K562 (cell line): ENCODE measurements at regions not wholly inside any gene's neighbourhood (a gene's known extent, or its start where the extent isn't known, plus 50 kb on each side); places are given as distances from the start of the nearest gene placed in this dataset.

Experiments
- ATAC-seq: fragments of 200-7000 bp; cut with Tn5 transposase; 3 replicates; pipeline ENCODE4 v1.9.1; 2020; ENCODE audit warnings: moderate library complexity
- BruUV-seq: library from RNA; stranded (reverse); fragments of 400-500 nt; replicated peaks from 2 replicates; lab custom pipeline; 2021; lab: Mats Ljungman, UMichigan
- CTCF ChIA-PET: fragments of 300-600 bp; formaldehyde crosslinking; extraction: SDS; loops from one replicate; lab custom pipeline; 2021; ENCODE audit warnings: low intra/inter-chr PET ratio; lab: Yijun Ruan, JAX
- POLR2A ChIA-PET: fragments of 300-600, 350-650 bp; sonication (Branson Sonifier 250); formaldehyde crosslinking; extraction: SDS; loops from one replicate; lab custom pipeline; 2021; ENCODE audit warnings: antibody characterized with exemption, inconsistent platforms; lab: Yijun Ruan, JAX
- DNase-seq, 4 experiments: peaks; one replicate each; pipeline versions ENCODE4 v3.0.0 to v3.0.0-alpha.2; 2011 to 2018; ENCODE audit warnings: low spot score in 3 of 4, mixed read lengths in 3 of 4; ENCODE audit errors: extremely low read depth in 1 of 4
- FAIRE-seq: peaks from 2 replicates; lab custom pipeline; 2011; peaks lifted over from hg19 to GRCh38; lab: Jason Lieb, UNC
- H2AFZ ChIP-seq: 2 replicates; pipeline ENCODE4 v1.6.0; 2011; ENCODE audit warnings: low read depth, low read length, control low read depth, inconsistent platforms
- H3K27ac ChIP-seq: fragments of 200-600 bp; 3 replicates; pipeline ENCODE4 v1.8.0; 2011; ENCODE audit warnings: low read depth, mild to moderate bottlenecking, control low read depth, inconsistent platforms, low read length, moderate library complexity, mixed read lengths; ENCODE audit errors: extremely low read depth
- H3K27me3 ChIP-seq, 2 experiments: fragments of 300-600 bp in 1 of 2; 2 replicates in 1 of 2; 3 replicates in 1 of 2; pipeline versions ENCODE4 v1.6.0 to v1.8.0; 2011; ENCODE audit warnings: inconsistent platforms in 2 of 2, low read length in 2 of 2, mild to moderate bottlenecking in 1 of 2, mixed read lengths in 1 of 2, moderate library complexity in 1 of 2; ENCODE audit not compliant: control insufficient read depth in 2 of 2, insufficient read depth in 2 of 2
- H3K36me3 ChIP-seq: fragments of 300-600 bp; 3 replicates; pipeline ENCODE4 v1.8.0; 2011; ENCODE audit warnings: mild to moderate bottlenecking, low read length, inconsistent platforms; ENCODE audit not compliant: control insufficient read depth, insufficient read depth
- H3K4me1 ChIP-seq, 2 experiments: fragments of 200-600 bp in 1 of 2; replicated peaks in 1 of 2; 2 replicates in 1 of 2; 3 replicates in 1 of 2; pipeline versions ENCODE4 v1.5.1 to v1.8.0; 2011; ENCODE audit warnings: inconsistent platforms in 2 of 2, low read length in 2 of 2, mild to moderate bottlenecking in 1 of 2, mixed read lengths in 1 of 2, moderate library complexity in 1 of 2; ENCODE audit not compliant: control insufficient read depth in 2 of 2, insufficient read depth in 2 of 2
- H3K4me2 ChIP-seq: 2 replicates; pipeline ENCODE4 v1.6.1; 2011; ENCODE audit warnings: low read length, control low read depth, inconsistent platforms, mixed read lengths; ENCODE audit not compliant: insufficient read depth
- H3K4me3 ChIP-seq: fragments of 200-600 bp; sonication (generic), shearing (Covaris generic); 2 replicates; pipeline ENCODE4 v1.5.1; 2016; ENCODE audit warnings: control low read depth, inconsistent platforms
- H3K79me2 ChIP-seq: fragments of 200-600 bp; 3 replicates; pipeline ENCODE4 v1.8.0; 2011; ENCODE audit warnings: low read length, inconsistent platforms; ENCODE audit not compliant: control insufficient read depth, insufficient read depth
- H3K9ac ChIP-seq, 2 experiments: 2 replicates each; pipeline versions ENCODE4 v1.6.0 to v1.6.1; 2011; ENCODE audit warnings: low read depth in 2 of 2, low read length in 2 of 2, control low read depth in 1 of 2, inconsistent platforms in 1 of 2, mild to moderate bottlenecking in 1 of 2, mixed read lengths in 1 of 2; ENCODE audit not compliant: insufficient read depth in 1 of 2
- H3K9me1 ChIP-seq: one replicate; pipeline ENCODE4 v1.6.0; 2011; ENCODE audit warnings: inconsistent platforms, mild to moderate bottlenecking, low read length, moderate library complexity; ENCODE audit not compliant: control insufficient read depth, insufficient read depth
- H3K9me3 ChIP-seq: replicated peaks from 2 replicates; pipeline ENCODE4 v1.5.1; 2011; ENCODE audit warnings: low read depth, low read length, inconsistent platforms; ENCODE audit not compliant: control insufficient read depth, insufficient read depth
- H4K20me1 ChIP-seq: replicated peaks from 2 replicates; pipeline ENCODE4 v1.6.1; 2011; ENCODE audit warnings: low read length, inconsistent platforms, mixed read lengths; ENCODE audit not compliant: control insufficient read depth, insufficient read depth
- E2F6 ChIP-seq, 2 experiments: IDR thresholded peaks; 2 replicates each; pipeline ENCODE4 v1.6.1; 2011; ENCODE audit warnings: borderline replicate concordance in 1 of 2, control low read depth in 1 of 2, low read depth in 1 of 2, low read length in 1 of 2, mild to moderate bottlenecking in 1 of 2, mixed read lengths in 1 of 2, moderate library complexity in 1 of 2; ENCODE audit not compliant: insufficient read depth in 1 of 2, insufficient read length in 1 of 2, poor library complexity in 1 of 2, severe bottlenecking in 1 of 2; ENCODE audit errors: extremely low read depth in 1 of 2
- FOXJ3 ChIP-seq: sonication (generic); formaldehyde crosslinking; IDR thresholded peaks from 2 replicates; pipeline ENCODE4 v1.4.0; 2020; ENCODE audit warnings: mild to moderate bottlenecking, missing genetic modification reagents
- KLF10 ChIP-seq: fragments of 250-450 bp; sonication (Bioruptor Pico); IDR thresholded peaks from 2 replicates; pipeline ENCODE4 v1.6.1; 2021; ENCODE audit warnings: matching md5 sums
- RBM39 ChIP-seq: fragments of 200-400 bp; formaldehyde crosslinking; optimal IDR thresholded peaks from 2 replicates; pipeline ENCODE3; 2018; ENCODE audit warnings: low read depth, low read length
- SAFB2 ChIP-seq: fragments of 200-400 bp; formaldehyde crosslinking; IDR thresholded peaks from 2 replicates; pipeline ENCODE4 v1.6.1; 2018; ENCODE audit warnings: borderline replicate concordance, low read length, low read depth, moderate library complexity; ENCODE audit not compliant: severe bottlenecking
- SMARCC2 ChIP-seq: fragments of 450-650 bp; IDR thresholded peaks from 2 replicates; pipeline ENCODE4 v1.6.1; 2017; ENCODE audit warnings: antibody characterized with exemption, moderate library complexity, mild to moderate bottlenecking, low read depth
- STAT5B ChIP-seq: fragments of 250-450 bp; sonication (Bioruptor Pico); IDR thresholded peaks from 2 replicates; pipeline ENCODE4 v1.8.0; 2021; ENCODE audit warnings: mild to moderate bottlenecking, inconsistent platforms
- TOE1 ChIP-seq, 2 experiments: fragments of 450-650 bp in 1 of 2; sonication (generic) in 1 of 2; formaldehyde crosslinking in 1 of 2; IDR thresholded peaks; 2 replicates each; pipeline versions ENCODE4 v1.7.1 to v1.8.0; 2016 to 2022; ENCODE audit warnings: borderline replicate concordance in 2 of 2, mild to moderate bottlenecking in 2 of 2, antibody characterized with exemption in 1 of 2, inconsistent platforms in 1 of 2, low read depth in 1 of 2, missing genetic modification reagents in 1 of 2, moderate library complexity in 1 of 2
- ZFP91 ChIP-seq: sonication (generic); formaldehyde crosslinking; IDR thresholded peaks from 2 replicates; pipeline ENCODE4 v1.8.0; 2022; ENCODE audit warnings: mild to moderate bottlenecking, missing genetic modification reagents
- ZNF263 ChIP-seq: sonication (generic); formaldehyde crosslinking; IDR thresholded peaks from 2 replicates; pipeline ENCODE4 v1.8.0; 2022; ENCODE audit warnings: mild to moderate bottlenecking, missing genetic modification reagents, borderline replicate concordance
- ZNF354B ChIP-seq: fragments of 250-450 bp; sonication (Bioruptor Pico); IDR thresholded peaks from 2 replicates; pipeline ENCODE4 v1.4.0; 2020
- ZNF445 ChIP-seq: fragments of 250-450 bp; sonication (Bioruptor Pico); IDR thresholded peaks from 2 replicates; pipeline ENCODE4 v1.4.0; 2020; ENCODE audit warnings: low read depth, mild to moderate bottlenecking, moderate library complexity
- ZNF589 ChIP-seq: fragments of 200-800 bp; sonication (Bioruptor generic); IDR thresholded peaks from 2 replicates; pipeline ENCODE4 v1.6.1; 2016; ENCODE audit warnings: low read depth, missing genetic modification characterization, missing compliant biosample characterization
- ZNF695 ChIP-seq: fragments of 450-650 bp; formaldehyde crosslinking; IDR thresholded peaks from 2 replicates; pipeline ENCODE4 v1.4.0; 2020; ENCODE audit warnings: mild to moderate bottlenecking, moderate library complexity
- WGBS: fragments of 100-300 bp; shearing (Covaris generic); methylation state at CpG from one replicate; pipeline ENCODE4 v1.1.6; 2016; ENCODE audit warnings: low coverage, mixed read lengths; ENCODE audit not compliant: insufficient coverage; ENCODE audit errors: missing lambda C conversion rate; 5-methylcytosine and 5-hydroxymethylcytosine counted together
- in situ Hi-C: fragments of 300-500 bp; cut with MboI; formaldehyde crosslinking; loops from 4 replicates; pipeline ENCODE4 v1.15.0; 2018; ENCODE audit warnings: inconsistent platforms, mixed read lengths
- intact Hi-C: fragments of 100-400 bp; cut with micrococcal nuclease; formaldehyde crosslinking; loops from 2 replicates; pipeline ENCODE4 v1.14.2; 2022
- TF ChIP-seq, protein P1 (sequence below): fragments of 250-450 bp; sonication (Bioruptor Pico); IDR thresholded peaks from 2 replicates; pipeline ENCODE4 v1.5.0; 2022; ENCODE audit warnings: mild to moderate bottlenecking

DNA sequence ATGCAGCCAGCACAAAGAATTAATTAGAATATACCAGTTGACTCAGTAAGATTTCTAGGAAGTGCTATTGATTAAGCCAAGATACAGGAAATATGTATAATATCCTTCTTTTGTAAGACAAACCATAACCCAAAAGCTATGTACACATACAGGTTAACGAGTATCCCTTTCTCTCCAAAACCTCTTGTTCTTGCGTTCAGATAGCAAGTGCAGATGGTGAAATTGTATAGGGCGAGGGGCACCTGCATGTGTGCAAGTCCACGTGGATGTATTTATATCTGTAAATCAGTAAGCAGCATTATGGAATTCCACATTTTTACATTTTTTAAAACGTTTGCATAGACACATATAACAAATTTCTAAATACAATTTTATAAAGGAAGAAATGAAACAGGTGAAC is 228.6 kb downstream of the TBXT start (continued):
- TF ChIP-seq ZNF354B (CRISPR knock-in tag), result no peak
- no peak for TF ChIP-seq ZNF445
- no peak for TF ChIP-seq SMARCC2
- no peak for TF ChIP-seq ZNF589 (CRISPR knock-in tag)
- TF ChIP-seq E2F6 (IDR thresholded peaks at IDR 0.05; ENCODE audit: borderline replicate concordance in 1 of 2, extremely low read depth in 1 of 2, insufficient read depth in 1 of 2, insufficient read length in 1 of 2, low read depth in 1 of 2, low read length in 1 of 2, poor library complexity in 1 of 2, severe bottlenecking in 1 of 2), result no peak
- TF ChIP-seq SAFB2, result no peak

GRCh38 chr6:165937564-165938358 is 229.9 kb downstream of the TBXT start:
- H4K20me1 ChIP-seq, result no peaks in the 10 kb centered on the region
- H3K9me3 ChIP-seq, result no peaks in the 10 kb centered on the region
- H3K4me2 ChIP-seq, result no peak overlapping the region
- ATAC-seq (no peak), FAIRE-seq (no peak), DNase-seq (no peak)
- BruUV-seq, result no TSS peak
- H3K36me3 ChIP-seq, result no peaks in the 10 kb centered on the region
- CTCF ChIA-PET, result no interaction called here
- intact Hi-C loops, result no loop called here
- TF ChIP-seq ZNF695 (CRISPR knock-in tag), result no peak
- no peak for TF ChIP-seq STAT5B (CRISPR knock-in tag)
- no peak for TF ChIP-seq FOXJ3 (CRISPR knock-in tag)
- TF ChIP-seq, protein P1, sequence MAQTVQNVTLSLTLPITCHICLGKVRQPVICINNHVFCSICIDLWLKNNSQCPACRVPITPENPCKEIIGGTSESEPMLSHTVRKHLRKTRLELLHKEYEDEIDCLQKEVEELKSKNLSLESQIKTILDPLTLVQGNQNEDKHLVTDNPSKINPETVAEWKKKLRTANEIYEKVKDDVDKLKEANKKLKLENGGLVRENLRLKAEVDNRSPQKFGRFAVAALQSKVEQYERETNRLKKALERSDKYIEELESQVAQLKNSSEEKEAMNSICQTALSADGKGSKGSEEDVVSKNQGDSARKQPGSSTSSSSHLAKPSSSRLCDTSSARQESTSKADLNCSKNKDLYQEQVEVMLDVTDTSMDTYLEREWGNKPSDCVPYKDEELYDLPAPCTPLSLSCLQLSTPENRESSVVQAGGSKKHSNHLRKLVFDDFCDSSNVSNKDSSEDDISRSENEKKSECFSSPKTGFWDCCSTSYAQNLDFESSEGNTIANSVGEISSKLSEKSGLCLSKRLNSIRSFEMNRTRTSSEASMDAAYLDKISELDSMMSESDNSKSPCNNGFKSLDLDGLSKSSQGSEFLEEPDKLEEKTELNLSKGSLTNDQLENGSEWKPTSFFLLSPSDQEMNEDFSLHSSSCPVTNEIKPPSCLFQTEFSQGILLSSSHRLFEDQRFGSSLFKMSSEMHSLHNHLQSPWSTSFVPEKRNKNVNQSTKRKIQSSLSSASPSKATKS (CRISPR knock-in tag), result no peak
- no peak for TF ChIP-seq RBM39
- TF ChIP-seq KLF10, result no peak
- no peak for TF ChIP-seq ZFP91 (CRISPR knock-in tag)
- no peak for TF ChIP-seq TOE1 (IDR thresholded peaks at IDR 0.05; ENCODE audit: borderline replicate concordance)
- no peak for TF ChIP-seq TOE1 (CRISPR knock-in tag; IDR thresholded peaks at IDR 0.05; ENCODE audit: borderline replicate concordance, low read depth)
- no peak for TF ChIP-seq ZNF263 (CRISPR knock-in tag)
- TF ChIP-seq, all 486 proteins: peak for 0
- POLR2A ChIA-PET, result no interaction called here
- Histone ChIP-seq H3K9ac (no peak overlapping the region), H3K79me2 (no peaks in the 10 kb centered on the region), H3K4me3 (no peak overlapping the region), H3K4me1 (no peaks in the 10 kb centered on the region), H3K27me3 (peaks cover 0 to 9% of the 10 kb centered on the region in 2 experiments; a peak in 3 of 5 replicates), H2AFZ (no peak overlapping the region), H3K27ac (no peak overlapping the region), H3K9me1 (no peaks in the 10 kb centered on the region)
- WGBS, result 4% methylated on average over 3 of the region's 3 CpGs
- in situ Hi-C loops, result no loop called here
